ENCODE measurements at regions not wholly inside any gene's neighbourhood (a gene's known extent, or its start where the extent isn't known, plus 50 kb on each side); places are given as distances from the start of the nearest gene placed in this dataset.

DNA sequence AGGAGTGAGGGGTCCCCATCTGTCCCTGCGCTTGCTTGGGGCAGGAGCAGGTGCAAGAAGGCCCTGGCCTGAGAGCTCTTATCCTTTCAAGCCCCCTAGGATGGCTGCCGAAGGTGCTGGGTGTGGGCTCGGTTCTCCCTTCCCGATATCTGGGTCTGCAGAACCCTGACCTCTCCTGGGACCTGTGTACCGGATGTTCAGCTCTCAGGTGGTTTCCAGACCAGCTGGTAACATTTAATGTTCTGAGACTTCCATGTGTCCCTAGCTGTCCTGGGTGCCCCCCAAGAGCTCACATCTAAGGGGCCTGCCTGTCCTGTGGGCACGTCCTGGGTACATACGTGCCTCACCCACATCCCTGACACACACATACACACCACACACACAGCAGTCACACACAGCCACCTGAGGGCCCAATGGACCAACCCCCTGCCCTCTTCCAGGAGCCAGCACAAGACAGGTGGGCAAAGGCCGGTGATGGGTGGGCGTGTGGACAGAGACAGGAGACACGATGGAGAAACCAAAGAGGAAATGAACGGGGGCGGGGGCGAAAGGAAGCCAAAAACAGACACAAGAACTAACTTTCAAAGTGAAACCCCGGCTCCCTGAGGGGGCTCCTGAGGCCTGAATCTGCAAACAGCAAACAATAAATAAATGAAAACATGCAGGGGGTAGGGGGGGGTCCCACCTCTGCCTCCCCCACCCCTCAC, 124.3 kb downstream of the PTPRS start:
- Histone ChIP-seq H3K4me3 (replicated peaks in 1 of 3; ENCODE audit: low read depth in 2 of 3, low read length in 3 of 3) (no peak overlapping the region), H2AFZ (ENCODE audit: insufficient read depth, low read depth, low read length, poor library complexity, severe bottlenecking) (no peak overlapping the region), H3K4me1 (ENCODE audit: control insufficient read depth in 1 of 2, insufficient read depth in 2 of 2, low read length in 2 of 2) (no peaks in the 10 kb centered on the region), H3K27ac (ENCODE audit: low read depth in 1 of 2, low read length in 2 of 2) (no peak overlapping the region), H3K9ac (ENCODE audit: insufficient read depth, low read length, poor library complexity, severe bottlenecking) (no peak overlapping the region), H3K79me2 (ENCODE audit: insufficient read depth, low read length) (no peaks in the 10 kb centered on the region), H3K9me3 (replicated peaks in 1 of 2; ENCODE audit: control insufficient read depth in 1 of 2, insufficient read depth in 1 of 2, low read length in 2 of 2) (peaks cover 0 to 4% of the 10 kb centered on the region in 2 donors), H3K27me3 (ENCODE audit: control insufficient read depth in 2 of 2, insufficient read depth in 2 of 2, low read length in 2 of 2) (no peaks in the 10 kb centered on the region), H4K20me1 (ENCODE audit: insufficient read depth, low read length) (no peaks in the 10 kb centered on the region), H3K4me2 (replicated peaks; ENCODE audit: extremely low read depth, low read length, poor library complexity, severe bottlenecking) (no peak overlapping the region), H3K36me3 (replicated peaks in 1 of 2; ENCODE audit: control insufficient read depth in 1 of 2, insufficient read depth in 2 of 2, low read length in 2 of 2) (no peaks in the 10 kb centered on the region)
- intact Hi-C loops (cut with micrococcal nuclease): no loop called here
- Mint-ChIP-seq H3K36me3 (no peaks in the 10 kb centered on the region), H3K9me3 (peaks cover 0 to 3% (median 0%) of the 10 kb centered on the region in 7 donors), H3K27me3 (ENCODE audit: low read depth in 3 of 3) (peaks cover 1 to 2% (median 2%) of the 10 kb centered on the region in 3 donors), H3K4me3 (no peak overlapping the region), H3K4me1 (peaks cover 1% of the 10 kb centered on the region), H3K27ac (no peak overlapping the region)
- no peak for DNase-seq
- WGBS (ENCODE audit: insufficient coverage): 61% methylated on average over 10 of the region's 14 CpGs
- TF ChIP-seq, protein P1, sequence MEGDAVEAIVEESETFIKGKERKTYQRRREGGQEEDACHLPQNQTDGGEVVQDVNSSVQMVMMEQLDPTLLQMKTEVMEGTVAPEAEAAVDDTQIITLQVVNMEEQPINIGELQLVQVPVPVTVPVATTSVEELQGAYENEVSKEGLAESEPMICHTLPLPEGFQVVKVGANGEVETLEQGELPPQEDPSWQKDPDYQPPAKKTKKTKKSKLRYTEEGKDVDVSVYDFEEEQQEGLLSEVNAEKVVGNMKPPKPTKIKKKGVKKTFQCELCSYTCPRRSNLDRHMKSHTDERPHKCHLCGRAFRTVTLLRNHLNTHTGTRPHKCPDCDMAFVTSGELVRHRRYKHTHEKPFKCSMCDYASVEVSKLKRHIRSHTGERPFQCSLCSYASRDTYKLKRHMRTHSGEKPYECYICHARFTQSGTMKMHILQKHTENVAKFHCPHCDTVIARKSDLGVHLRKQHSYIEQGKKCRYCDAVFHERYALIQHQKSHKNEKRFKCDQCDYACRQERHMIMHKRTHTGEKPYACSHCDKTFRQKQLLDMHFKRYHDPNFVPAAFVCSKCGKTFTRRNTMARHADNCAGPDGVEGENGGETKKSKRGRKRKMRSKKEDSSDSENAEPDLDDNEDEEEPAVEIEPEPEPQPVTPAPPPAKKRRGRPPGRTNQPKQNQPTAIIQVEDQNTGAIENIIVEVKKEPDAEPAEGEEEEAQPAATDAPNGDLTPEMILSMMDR (IDR thresholded peaks at IDR 0.05): no peak

GRCh38 chr19:5215431-5215830, 125.2 kb downstream of the PTPRS start:
- H3K4me1 Mint-ChIP-seq: peaks cover 1% of the 10 kb centered on the region
- H3K9me3 ChIP-seq (replicated peaks in 1 of 2; ENCODE audit: control insufficient read depth in 1 of 2, insufficient read depth in 1 of 2, low read length in 2 of 2): peaks cover 0 to 11% of the 10 kb centered on the region in 2 donors
- no peaks in the 10 kb centered on the region for H3K4me1 ChIP-seq (ENCODE audit: control insufficient read depth in 1 of 2, insufficient read depth in 2 of 2, low read length in 2 of 2)
- H3K4me3 ChIP-seq (replicated peaks in 1 of 3; ENCODE audit: low read depth in 2 of 3, low read length in 3 of 3): no peak overlapping the region
- intact Hi-C loops (cut with micrococcal nuclease): no loop called here
- no peaks in the 10 kb centered on the region for H3K79me2 ChIP-seq (ENCODE audit: insufficient read depth, low read length)
- H3K27ac Mint-ChIP-seq: no peak overlapping the region
- no peak overlapping the region for H3K4me3 Mint-ChIP-seq
- no peak overlapping the region for H3K9ac ChIP-seq (ENCODE audit: insufficient read depth, low read length, poor library complexity, severe bottlenecking)
- H3K36me3 ChIP-seq (replicated peaks in 1 of 2; ENCODE audit: control insufficient read depth in 1 of 2, insufficient read depth in 2 of 2, low read length in 2 of 2): no peaks in the 10 kb centered on the region
- H3K36me3 Mint-ChIP-seq: no peaks in the 10 kb centered on the region
- no peak for DNase-seq
- H3K27ac ChIP-seq (ENCODE audit: low read depth in 1 of 2, low read length in 2 of 2): no peak overlapping the region
- no peaks in the 10 kb centered on the region for H4K20me1 ChIP-seq (ENCODE audit: insufficient read depth, low read length)
- H3K27me3 ChIP-seq (ENCODE audit: control insufficient read depth in 2 of 2, insufficient read depth in 2 of 2, low read length in 2 of 2): no peaks in the 10 kb centered on the region
- WGBS (ENCODE audit: insufficient coverage): 97% methylated on average over 10 of the region's 18 CpGs
- no peak overlapping the region for H2AFZ ChIP-seq (ENCODE audit: insufficient read depth, low read depth, low read length, poor library complexity, severe bottlenecking)
- peaks cover 0 to 8% (median 3%) of the 10 kb centered on the region in 7 donors for H3K9me3 Mint-ChIP-seq
- H3K4me2 ChIP-seq (replicated peaks; ENCODE audit: extremely low read depth, low read length, poor library complexity, severe bottlenecking): no peak overlapping the region
- H3K27me3 Mint-ChIP-seq (ENCODE audit: low read depth in 3 of 3): peaks cover 0 to 2% (median 1%) of the 10 kb centered on the region in 3 donors
- TF ChIP-seq, protein P1 (IDR thresholded peaks at IDR 0.05): no peak

All from CD14-positive monocyte (primary cell).